ENCODE measurements at regions not wholly inside any gene's neighbourhood (a gene's known extent, or its start where the extent isn't known, plus 50 kb on each side); places are given as distances from the start of the nearest gene placed in this dataset.

DNA sequence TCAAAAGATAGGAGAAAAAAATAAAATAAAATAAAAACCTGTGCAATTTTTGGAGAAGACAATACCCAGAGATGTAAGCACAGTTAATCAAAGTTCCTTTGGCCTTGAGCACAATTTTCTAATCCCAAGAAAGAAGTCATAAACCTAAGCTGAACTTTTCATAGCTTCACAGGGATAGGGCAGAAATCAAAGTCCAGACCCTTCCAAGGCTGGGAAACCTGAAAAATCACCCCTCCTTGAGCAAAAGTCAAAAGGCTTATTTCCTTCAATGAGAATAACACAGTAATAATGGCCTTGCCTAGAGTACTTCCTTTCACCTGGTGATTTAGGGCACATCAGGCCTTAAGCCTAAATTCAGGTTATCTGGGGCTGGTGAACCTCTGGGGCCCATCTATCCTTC lies 415.0 kb upstream of the BTBD3 start:
- TF ChIP-seq JUND (IDR thresholded peaks at IDR 0.05; ENCODE audit: low read length) = no peak
- TF ChIP-seq GTF2F1 (IDR thresholded peaks at IDR 0.05; ENCODE audit: borderline replicate concordance, low read depth, low read length) = no peak
- TF ChIP-seq, protein P1, sequence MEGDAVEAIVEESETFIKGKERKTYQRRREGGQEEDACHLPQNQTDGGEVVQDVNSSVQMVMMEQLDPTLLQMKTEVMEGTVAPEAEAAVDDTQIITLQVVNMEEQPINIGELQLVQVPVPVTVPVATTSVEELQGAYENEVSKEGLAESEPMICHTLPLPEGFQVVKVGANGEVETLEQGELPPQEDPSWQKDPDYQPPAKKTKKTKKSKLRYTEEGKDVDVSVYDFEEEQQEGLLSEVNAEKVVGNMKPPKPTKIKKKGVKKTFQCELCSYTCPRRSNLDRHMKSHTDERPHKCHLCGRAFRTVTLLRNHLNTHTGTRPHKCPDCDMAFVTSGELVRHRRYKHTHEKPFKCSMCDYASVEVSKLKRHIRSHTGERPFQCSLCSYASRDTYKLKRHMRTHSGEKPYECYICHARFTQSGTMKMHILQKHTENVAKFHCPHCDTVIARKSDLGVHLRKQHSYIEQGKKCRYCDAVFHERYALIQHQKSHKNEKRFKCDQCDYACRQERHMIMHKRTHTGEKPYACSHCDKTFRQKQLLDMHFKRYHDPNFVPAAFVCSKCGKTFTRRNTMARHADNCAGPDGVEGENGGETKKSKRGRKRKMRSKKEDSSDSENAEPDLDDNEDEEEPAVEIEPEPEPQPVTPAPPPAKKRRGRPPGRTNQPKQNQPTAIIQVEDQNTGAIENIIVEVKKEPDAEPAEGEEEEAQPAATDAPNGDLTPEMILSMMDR (IDR thresholded peaks at IDR 0.05; ENCODE audit: control extremely low read depth in 1 of 3, insufficient read depth in 1 of 3, low read depth in 1 of 3, low read length in 3 of 3) = no peak
- TF ChIP-seq POLR2A (IDR thresholded peaks at IDR 0.05; ENCODE audit: control extremely low read depth in 1 of 2, low read depth in 2 of 2, low read length in 2 of 2) = no peak
- no peak for TF ChIP-seq POLR2AphosphoS5 (IDR thresholded peaks at IDR 0.05; ENCODE audit: low read depth, low read length)
- no peak for TF ChIP-seq TCF12 (IDR thresholded peaks at IDR 0.05; ENCODE audit: low read depth, low read length)
- TF ChIP-seq ZNF274 (IDR thresholded peaks at IDR 0.05; ENCODE audit: borderline replicate concordance, extremely low read depth, low read length) = no peak

Data from H1 (cell line).